Neuronal stem cell (in vitro differentiated cells): ENCODE measurements at regions not wholly inside any gene's neighbourhood (a gene's known extent, or its start where the extent isn't known, plus 50 kb on each side); places are given as distances from the start of the nearest gene placed in this dataset.
A peak's percentile ranks its signal among the peaks of the same experiment; 100 is the strongest.

ENCODE experiments used
- DNase-seq: peaks from one replicate; pipeline ENCODE4 v3.0.0-alpha.2; 2013; ENCODE audit warnings: low spot score
- H2AFZ ChIP-seq: one replicate; pipeline ENCODE4 v1.6.1; 2013; ENCODE audit warnings: mild to moderate bottlenecking, low read length, inconsistent platforms
- H2AK5ac ChIP-seq: 2 replicates; pipeline ENCODE4 v1.6.1; 2013; ENCODE audit warnings: low read depth, mild to moderate bottlenecking, inconsistent platforms, low read length, moderate library complexity, mixed read lengths
- H2BK120ac ChIP-seq: 2 replicates; pipeline ENCODE4 v1.6.1; 2013; ENCODE audit warnings: low read depth, mild to moderate bottlenecking, inconsistent platforms, low read length, moderate library complexity, mixed read lengths
- H2BK12ac ChIP-seq: one replicate; pipeline ENCODE4 v1.6.1; 2013; ENCODE audit warnings: low read length, inconsistent platforms
- H2BK15ac ChIP-seq: 2 replicates; pipeline ENCODE4 v1.6.1; 2013; ENCODE audit warnings: mild to moderate bottlenecking, low read length, inconsistent platforms, mixed read lengths
- H2BK5ac ChIP-seq: one replicate; pipeline ENCODE4 v1.6.1; 2013; ENCODE audit warnings: inconsistent platforms, mild to moderate bottlenecking, low read length, moderate library complexity
- H3K14ac ChIP-seq: one replicate; pipeline ENCODE4 v1.6.1; 2013; ENCODE audit warnings: low read length, inconsistent platforms
- H3K18ac ChIP-seq: 2 replicates; pipeline ENCODE4 v1.6.1; 2013; ENCODE audit warnings: low read length, inconsistent platforms
- H3K23ac ChIP-seq: 2 replicates; pipeline ENCODE4 v1.6.1; 2013; ENCODE audit warnings: low read depth, mild to moderate bottlenecking, mixed read lengths, low read length, inconsistent platforms; ENCODE audit not compliant: poor library complexity
- H3K27ac ChIP-seq: replicated peaks from 3 replicates; pipeline ENCODE4 v1.5.1; 2013; ENCODE audit warnings: low read length, inconsistent platforms
- H3K27me3 ChIP-seq, 3 experiments: 2 replicates each; pipeline ENCODE4 v1.6.1; 2013; ENCODE audit warnings: low read length in 3 of 3, mild to moderate bottlenecking in 2 of 3, inconsistent platforms in 1 of 3, low read depth in 1 of 3, mixed read lengths in 1 of 3, moderate library complexity in 1 of 3; ENCODE audit not compliant: control insufficient read depth in 3 of 3, insufficient read depth in 3 of 3
- H3K36me3 ChIP-seq, 2 donors: replicated peaks in 1 of 2; 2 replicates each; pipeline ENCODE4 v1.6.1; 2013; ENCODE audit warnings: low read length in 2 of 2; ENCODE audit not compliant: control insufficient read depth in 2 of 2, insufficient read depth in 2 of 2
- H3K4ac ChIP-seq: 2 replicates; pipeline ENCODE4 v1.6.1; 2013; ENCODE audit warnings: inconsistent platforms, mild to moderate bottlenecking, low read length, moderate library complexity
- H3K4me1 ChIP-seq, 2 donors: 1 replicate in 1 of 2; 2 replicates in 1 of 2; pipeline ENCODE4 v1.6.1; 2013; ENCODE audit warnings: low read length in 2 of 2, low read depth in 1 of 2; ENCODE audit not compliant: control insufficient read depth in 2 of 2, insufficient read depth in 1 of 2
- H3K4me2 ChIP-seq: one replicate; pipeline ENCODE4 v1.6.1; 2013; ENCODE audit warnings: mild to moderate bottlenecking, low read length, inconsistent platforms; ENCODE audit not compliant: insufficient read depth, poor library complexity, severe bottlenecking
- H3K4me3 ChIP-seq, 2 donors: 2 replicates each; pipeline ENCODE4 v1.5.1; 2013; ENCODE audit warnings: low read length in 2 of 2, mild to moderate bottlenecking in 2 of 2, inconsistent platforms in 1 of 2, moderate library complexity in 1 of 2
- H3K79me1 ChIP-seq: one replicate; pipeline ENCODE4 v1.6.1; 2013; ENCODE audit warnings: low read depth, mild to moderate bottlenecking, inconsistent platforms, low read length, moderate library complexity
- H3K9ac ChIP-seq: one replicate; pipeline ENCODE4 v1.6.1; 2013; ENCODE audit warnings: mild to moderate bottlenecking, low read depth, low read length, inconsistent platforms; ENCODE audit not compliant: poor library complexity
- H3K9me3 ChIP-seq, 2 donors: replicated peaks in 1 of 2; 2 replicates each; pipeline versions ENCODE3 to v1.6.1; 2013; ENCODE audit warnings: low read length in 2 of 2, mild to moderate bottlenecking in 2 of 2, inconsistent platforms in 1 of 2, low read depth in 1 of 2, mixed read lengths in 1 of 2, moderate library complexity in 1 of 2; ENCODE audit not compliant: control insufficient read depth in 2 of 2, insufficient read depth in 1 of 2
- H4K8ac ChIP-seq: one replicate; pipeline ENCODE4 v1.6.1; 2013; ENCODE audit warnings: low read depth, mild to moderate bottlenecking, inconsistent platforms, low read length, moderate library complexity
- H4K91ac ChIP-seq: one replicate; pipeline ENCODE4 v1.6.1; 2013; ENCODE audit warnings: low read length, low read depth, mild to moderate bottlenecking, inconsistent platforms; ENCODE audit not compliant: poor library complexity
- WGBS, 2 donors: extraction: QIAGEN DNeasy Blood & Tissue Kit; methylation state at CpG; one replicate each; pipeline ENCODE4 v1.1.7; 2013; ENCODE audit warnings: missing lambda C conversion rate in 2 of 2, mixed read lengths in 1 of 2; ENCODE audit not compliant: insufficient read length in 2 of 2, insufficient replicate concordance in 1 of 2; ENCODE audit errors: extremely low coverage in 2 of 2; 5-methylcytosine and 5-hydroxymethylcytosine counted together

DNA sequence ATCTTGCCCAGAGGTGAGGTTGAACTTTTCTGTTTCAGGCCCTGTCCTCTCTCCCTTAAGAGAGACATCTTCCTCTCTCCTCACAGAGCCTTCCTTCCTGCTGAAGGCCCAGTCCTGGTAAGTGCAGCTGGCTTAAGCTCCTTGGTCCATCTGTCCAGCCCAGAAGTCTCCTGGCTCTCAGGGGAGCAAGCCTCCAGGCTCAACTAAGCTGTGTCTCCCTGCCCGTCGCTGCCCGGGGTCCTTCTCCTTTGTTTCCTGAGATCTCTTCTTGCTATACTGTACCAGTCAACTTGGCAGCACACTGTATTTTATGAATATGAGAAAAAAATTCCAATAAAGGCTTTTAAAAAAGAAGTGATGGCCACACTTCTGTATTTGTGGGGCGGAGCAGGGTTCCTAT is 77.4 kb downstream of the KCNF1 start:
- WGBS, 2 donors: no CpG with 5 or more reads among the region's 4 CpGs
- Histone ChIP-seq H3K9me3 (no peaks in the 10 kb centered on the region), H2AK5ac (no peak overlapping the region), H3K4ac (no peak overlapping the region), H3K14ac (no peak overlapping the region), H3K4me2 (no peak overlapping the region), H3K23ac (no peak overlapping the region), H2BK12ac (no peak overlapping the region), H3K36me3 (no peaks in the 10 kb centered on the region), H4K8ac (no peak overlapping the region), H2AFZ (no peak overlapping the region), H3K9ac (no peak overlapping the region), H3K4me3 (no peak overlapping the region), H3K79me1 (no peaks in the 10 kb centered on the region), H4K91ac (no peak overlapping the region), H3K27ac (no peak overlapping the region), H2BK120ac (no peak overlapping the region), H3K27me3 (peaks cover 0 to 5% (median 0%) of the 10 kb centered on the region in 3 experiments), H3K4me1 (peaks cover 0 to 7% of the 10 kb centered on the region in 2 donors), H2BK5ac (no peak overlapping the region), H2BK15ac (no peak overlapping the region), H3K18ac (no peak overlapping the region)
- no peak for DNase-seq

DNA sequence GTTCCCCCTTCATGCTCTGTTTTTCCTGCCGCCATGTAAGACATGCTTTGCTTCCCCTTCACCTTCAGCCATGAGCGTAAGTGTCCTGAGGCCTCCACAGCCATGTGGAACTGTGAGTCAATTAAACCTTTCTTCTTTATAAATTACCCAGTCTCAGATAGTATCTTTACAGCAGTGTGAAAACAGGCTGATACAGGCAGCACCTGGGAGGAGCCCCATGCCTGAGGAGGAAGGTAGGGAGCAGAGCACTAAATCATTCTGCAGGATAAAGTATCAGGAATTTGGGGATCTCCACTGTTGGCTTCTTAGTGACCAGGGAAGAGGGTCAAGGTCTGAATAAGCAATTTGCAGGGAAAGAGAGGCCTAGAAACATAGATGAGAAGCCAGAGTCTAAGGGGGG is 78.0 kb downstream of the KCNF1 start:
- no peak overlapping the region for H2BK5ac ChIP-seq
- no peaks in the 10 kb centered on the region for H3K36me3 ChIP-seq
- no peak overlapping the region for H3K4me2 ChIP-seq
- H4K8ac ChIP-seq: no peak overlapping the region
- no peak overlapping the region for H3K23ac ChIP-seq
- H3K18ac ChIP-seq: no peak overlapping the region
- no CpG with 5 or more reads among the region's 2 CpGs for WGBS, 2 donors
- H3K4me3 ChIP-seq: no peak overlapping the region
- peaks cover 0 to 6% of the 10 kb centered on the region in 2 donors for H3K4me1 ChIP-seq
- no peak overlapping the region for H3K4ac ChIP-seq
- no peak overlapping the region for H2BK15ac ChIP-seq
- H2BK120ac ChIP-seq: no peak overlapping the region
- no peak overlapping the region for H3K14ac ChIP-seq
- no peaks in the 10 kb centered on the region for H3K79me1 ChIP-seq
- H3K9ac ChIP-seq: no peak overlapping the region
- H3K27me3 ChIP-seq: peaks cover 0 to 5% (median 0%) of the 10 kb centered on the region in 3 experiments
- no peak overlapping the region for H2BK12ac ChIP-seq
- no peaks in the 10 kb centered on the region for H3K9me3 ChIP-seq
- H2AK5ac ChIP-seq: no peak overlapping the region
- no peak overlapping the region for H4K91ac ChIP-seq
- no peak for DNase-seq
- H3K27ac ChIP-seq: no peak overlapping the region
- H2AFZ ChIP-seq: no peak overlapping the region

DNA sequence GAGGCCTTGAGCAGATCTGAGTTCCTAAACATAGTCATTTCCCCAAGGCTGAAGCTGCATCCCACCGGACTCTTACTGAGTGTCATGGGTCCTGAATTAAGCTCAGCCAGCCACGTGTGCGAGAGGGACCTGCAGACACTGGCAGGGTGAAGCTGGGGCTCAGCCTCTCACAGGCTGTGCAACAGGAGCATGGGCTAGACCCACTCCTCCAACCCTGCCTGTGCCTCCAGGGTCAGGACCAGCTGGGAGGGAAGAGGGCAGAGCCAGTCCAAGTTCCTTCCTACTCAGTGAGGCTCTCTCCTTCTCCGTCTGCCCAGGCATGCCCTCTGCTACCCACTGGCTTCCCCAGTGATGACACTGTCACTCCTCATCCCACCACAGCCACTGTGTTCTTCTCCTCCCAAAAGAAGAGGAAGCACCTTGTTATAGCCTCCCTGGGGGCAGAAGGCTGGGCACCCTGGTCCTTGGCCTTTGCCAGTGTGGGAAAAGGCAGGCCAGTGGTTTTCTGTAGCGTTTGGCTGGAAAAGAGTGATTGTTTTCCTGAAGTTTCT is 78.9 kb downstream of the KCNF1 start:
- WGBS, 2 donors: no CpG with 5 or more reads among the region's 5 CpGs
- H3K27me3 ChIP-seq: peaks cover 0 to 5% (median 0%) of the 10 kb centered on the region in 3 experiments
- H3K9me3 ChIP-seq: no peaks in the 10 kb centered on the region
- H3K9ac ChIP-seq: no peak overlapping the region
- H3K36me3 ChIP-seq: no peaks in the 10 kb centered on the region
- no peak overlapping the region for H4K91ac ChIP-seq
- no peaks in the 10 kb centered on the region for H3K79me1 ChIP-seq
- H3K4ac ChIP-seq: no peak overlapping the region
- no peak overlapping the region for H2AFZ ChIP-seq
- DNase-seq: no peak
- no peak overlapping the region for H2BK15ac ChIP-seq
- H2BK120ac ChIP-seq: no peak overlapping the region
- no peak overlapping the region for H3K27ac ChIP-seq
- H3K14ac ChIP-seq: no peak overlapping the region
- H3K23ac ChIP-seq: no peak overlapping the region
- peak overlapping the region; percentile 50 for H3K18ac ChIP-seq
- H3K4me1 ChIP-seq: no peaks in the 10 kb centered on the region
- no peak overlapping the region for H4K8ac ChIP-seq
- H2BK12ac ChIP-seq: no peak overlapping the region
- H3K4me2 ChIP-seq: no peak overlapping the region
- H2AK5ac ChIP-seq: no peak overlapping the region
- no peak overlapping the region for H2BK5ac ChIP-seq
- no peak overlapping the region for H3K4me3 ChIP-seq

DNA sequence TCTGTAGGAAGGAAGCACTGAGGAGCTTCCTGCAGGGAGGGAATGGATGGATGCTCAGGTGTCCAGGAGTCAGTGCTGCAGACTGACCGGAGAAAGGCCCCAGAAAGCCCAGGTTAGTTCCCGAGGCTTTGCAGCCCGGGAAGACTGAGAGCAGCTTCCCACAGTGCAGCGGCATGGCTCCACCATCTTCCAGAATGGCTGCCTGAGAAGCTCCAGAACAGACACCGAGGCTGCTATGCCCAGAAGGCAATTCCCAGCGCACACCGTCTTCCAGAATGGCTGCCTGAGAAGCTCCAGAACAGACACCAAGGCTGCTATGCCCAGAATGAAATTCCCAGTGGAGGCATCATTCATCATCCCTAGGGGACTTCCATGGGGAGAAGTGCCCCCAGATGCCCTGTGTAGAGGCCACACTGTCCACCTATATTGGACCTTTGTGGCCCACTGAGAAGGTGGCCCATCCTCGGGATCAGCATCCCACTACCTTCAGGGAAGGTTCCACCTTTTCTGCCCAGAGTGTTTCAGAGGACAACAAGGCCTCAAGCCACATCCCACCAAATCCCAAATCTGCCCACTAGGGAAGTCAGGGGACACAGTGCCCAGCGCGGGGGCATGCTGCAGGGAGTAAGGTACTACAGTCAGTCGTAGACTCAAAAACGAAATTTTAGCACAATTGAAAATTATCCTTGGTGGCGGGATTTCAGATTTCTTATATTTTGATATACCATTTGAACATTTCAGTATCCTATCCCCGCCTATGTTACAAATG is 80.5 kb downstream of the KCNF1 start:
- no peak overlapping the region for H3K14ac ChIP-seq
- no peak overlapping the region for H3K27ac ChIP-seq
- no peak overlapping the region for H2AFZ ChIP-seq
- H3K23ac ChIP-seq: no peak overlapping the region
- WGBS, 2 donors: no CpG with 5 or more reads among the region's 14 CpGs
- no peaks in the 10 kb centered on the region for H3K36me3 ChIP-seq
- no peak overlapping the region for H3K9ac ChIP-seq
- H3K4me1 ChIP-seq: no peaks in the 10 kb centered on the region
- H3K4me3 ChIP-seq: no peak overlapping the region
- no peak overlapping the region for H2BK120ac ChIP-seq
- no peak for DNase-seq
- H2BK15ac ChIP-seq: no peak overlapping the region
- no peak overlapping the region for H2BK12ac ChIP-seq
- H4K8ac ChIP-seq: no peak overlapping the region
- H4K91ac ChIP-seq: no peak overlapping the region
- no peak overlapping the region for H3K4me2 ChIP-seq
- H2AK5ac ChIP-seq: no peak overlapping the region
- H2BK5ac ChIP-seq: no peak overlapping the region
- no peak overlapping the region for H3K4ac ChIP-seq
- no peaks in the 10 kb centered on the region for H3K79me1 ChIP-seq
- H3K27me3 ChIP-seq: peaks cover 0 to 5% (median 0%) of the 10 kb centered on the region in 3 experiments
- no peaks in the 10 kb centered on the region for H3K9me3 ChIP-seq
- no peak overlapping the region for H3K18ac ChIP-seq
